ENCODE measurements at regions not wholly inside any gene's neighbourhood (a gene's known extent, or its start where the extent isn't known, plus 50 kb on each side); places are given as distances from the start of the nearest gene placed in this dataset.

DNA sequence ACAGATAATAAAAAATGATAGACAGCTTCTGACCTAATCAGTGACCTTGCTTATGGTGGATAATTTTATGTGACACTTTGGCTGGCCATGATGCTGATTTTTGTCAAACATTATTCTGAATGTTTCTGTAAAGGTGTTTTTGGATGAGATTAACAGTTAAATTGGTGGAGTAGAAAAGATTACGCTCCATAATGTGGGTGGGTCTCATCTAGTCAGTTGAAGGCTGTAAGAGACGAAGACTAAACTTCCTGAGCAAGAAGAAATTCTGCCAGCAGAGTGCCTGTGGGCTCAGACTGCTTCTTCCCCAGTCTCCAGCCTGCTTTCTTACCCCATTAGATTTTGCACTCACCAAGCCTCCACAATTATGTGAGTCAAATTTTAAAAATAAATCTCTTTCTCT, 214.9 kb upstream of the ITGA4 start:
- Histone ChIP-seq H3K4me1 (no peaks in the 10 kb centered on the region), H3K4me3 (no peak overlapping the region), H3K27me3 (no peaks in the 10 kb centered on the region), H3K36me3 (no peaks in the 10 kb centered on the region), H3K9me3 (no peaks in the 10 kb centered on the region), H3K27ac (no peak overlapping the region)
- intact Hi-C loops (cut with DNase I; ENCODE audit: low total_unique reads), result no loop called here
- no peak for DNase-seq
- no peak for TF ChIP-seq CTCF (IDR thresholded peaks at IDR 0.05)

DNA sequence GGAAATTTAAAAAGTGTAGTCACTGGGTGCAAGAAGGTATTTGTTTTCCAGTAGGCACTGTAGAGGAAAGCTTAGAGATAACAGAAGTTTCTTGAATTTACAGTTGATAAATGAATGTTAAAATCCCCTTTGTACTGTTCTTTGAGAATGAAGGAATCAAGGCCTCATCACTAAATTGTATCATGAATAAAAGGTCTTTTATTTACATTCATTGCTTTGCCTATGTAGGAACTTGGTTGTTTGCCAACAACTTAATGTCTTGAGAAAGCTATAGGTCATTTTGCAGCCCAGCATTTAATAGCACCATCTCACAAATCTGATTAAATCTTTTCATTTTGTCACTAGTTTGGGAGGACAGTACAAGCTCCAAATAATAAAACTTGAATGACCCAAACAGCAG, 213.9 kb upstream of the ITGA4 start:
- TF ChIP-seq CTCF (IDR thresholded peaks at IDR 0.05), result no peak

GRCh38 chr2:181250691-181251090, 206.5 kb upstream of the ITGA4 start:
- H3K27me3 ChIP-seq, result no peaks in the 10 kb centered on the region
- H3K36me3 ChIP-seq, result no peaks in the 10 kb centered on the region
- no peak overlapping the region for H3K4me3 ChIP-seq
- H3K27ac ChIP-seq, result no peak overlapping the region
- no peak for TF ChIP-seq CTCF (IDR thresholded peaks at IDR 0.05)
- DNase-seq, result no peak
- intact Hi-C loops (cut with DNase I; ENCODE audit: low total_unique reads), result no loop called here
- H3K9me3 ChIP-seq, result no peaks in the 10 kb centered on the region
- H3K4me1 ChIP-seq, result no peaks in the 10 kb centered on the region

More for the DNA sequence above, 213.9 kb upstream of the ITGA4 start:
- H3K27ac ChIP-seq, result no peak overlapping the region
- intact Hi-C loops (cut with DNase I; ENCODE audit: low total_unique reads), result no loop called here
- no peak for DNase-seq
- H3K4me1 ChIP-seq, result no peaks in the 10 kb centered on the region
- H3K36me3 ChIP-seq, result no peaks in the 10 kb centered on the region
- H3K9me3 ChIP-seq, result no peaks in the 10 kb centered on the region
- H3K27me3 ChIP-seq, result no peaks in the 10 kb centered on the region
- no peak overlapping the region for H3K4me3 ChIP-seq

- H3K4me3 ChIP-seq, result no peak overlapping the region
- intact Hi-C loops (cut with DNase I; ENCODE audit: low total_unique reads), result no loop called here
Measured at GRCh38 chr2:181252262-181253148, 204.7 kb upstream of the ITGA4 start.

DNA sequence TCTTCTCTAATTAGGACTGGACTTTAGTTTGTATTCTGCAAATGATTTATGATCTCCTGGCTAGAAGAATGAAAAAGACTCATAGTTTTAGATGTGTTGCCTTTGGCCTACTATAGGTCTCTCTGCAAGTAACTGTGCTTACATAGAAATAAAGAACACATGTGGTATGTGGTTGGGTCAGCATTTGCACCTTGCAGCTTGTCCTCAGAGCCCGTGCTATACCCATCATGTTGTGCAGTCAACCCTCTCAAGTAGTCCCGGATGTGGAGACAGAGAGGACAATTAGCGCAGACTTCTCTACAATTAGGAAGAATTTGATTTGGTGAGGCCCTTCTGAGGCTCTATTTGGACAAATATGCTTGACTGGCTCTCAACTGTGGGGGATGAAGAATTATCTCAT, 203.7 kb upstream of the ITGA4 start:
- intact Hi-C loops (cut with DNase I; ENCODE audit: low total_unique reads), result no loop called here
- H3K36me3 ChIP-seq, result no peaks in the 10 kb centered on the region
- H3K9me3 ChIP-seq, result no peaks in the 10 kb centered on the region
- H3K4me1 ChIP-seq, result no peaks in the 10 kb centered on the region
- H3K4me3 ChIP-seq, result no peak overlapping the region
- no peak for DNase-seq
- H3K27me3 ChIP-seq, result no peaks in the 10 kb centered on the region
- no peak overlapping the region for H3K27ac ChIP-seq
- TF ChIP-seq CTCF (IDR thresholded peaks at IDR 0.05), result no peak

More at GRCh38 chr2:181252262-181253148, 204.7 kb upstream of the ITGA4 start:
- H3K9me3 ChIP-seq, result no peaks in the 10 kb centered on the region
- H3K4me1 ChIP-seq, result no peaks in the 10 kb centered on the region
- H3K27me3 ChIP-seq, result no peaks in the 10 kb centered on the region
- no peak for DNase-seq
- no peak overlapping the region for H3K27ac ChIP-seq
- no peaks in the 10 kb centered on the region for H3K36me3 ChIP-seq
- TF ChIP-seq CTCF (IDR thresholded peaks at IDR 0.05), result no peak

All from tibial artery (tissue), 4 donors.